DOHH2 (cell line): ENCODE measurements at regions not wholly inside any gene's neighbourhood (a gene's known extent, or its start where the extent isn't known, plus 50 kb on each side); places are given as distances from the start of the nearest gene placed in this dataset.

Source experiments
- H3F3A ChIP-seq: fragments of 200-600 bp; sonication (generic), shearing (Covaris generic); 2 replicates; pipeline ENCODE4 v1.6.0; 2016; ENCODE audit warnings: antibody characterized with exemption, mild to moderate bottlenecking; ENCODE audit not compliant: control insufficient read depth, insufficient read depth
- H3K27ac ChIP-seq: fragments of 200-600 bp; sonication (generic); 2 replicates; pipeline ENCODE4 v1.5.1; 2014; ENCODE audit warnings: low read depth, mild to moderate bottlenecking, low read length, moderate library complexity
- H3K27me3 ChIP-seq: fragments of 200-600 bp; sonication (generic); 2 replicates; pipeline ENCODE4 v1.6.1; 2014; ENCODE audit warnings: mild to moderate bottlenecking, low read length, mixed read lengths; ENCODE audit not compliant: control insufficient read depth
- H3K36me3 ChIP-seq: fragments of 200-600 bp; sonication (generic); 2 replicates; pipeline ENCODE4 v1.6.1; 2014; ENCODE audit warnings: mild to moderate bottlenecking, low read length, moderate library complexity, mixed read lengths; ENCODE audit not compliant: control insufficient read depth
- H3K4me1 ChIP-seq: fragments of 200-600 bp; sonication (generic); 2 replicates; pipeline ENCODE4 v1.6.1; 2014; ENCODE audit warnings: mild to moderate bottlenecking, low read length, mixed read lengths; ENCODE audit not compliant: control insufficient read depth
- H3K4me2 ChIP-seq: fragments of 200-600 bp; sonication (generic); 2 replicates; pipeline ENCODE4 v1.6.0; 2014; ENCODE audit warnings: mild to moderate bottlenecking, low read length, moderate library complexity
- H3K4me3 ChIP-seq: fragments of 200-600 bp; sonication (generic); 2 replicates; pipeline ENCODE4 v1.5.1; 2014; ENCODE audit warnings: mild to moderate bottlenecking, low read length, mixed read lengths
- H3K79me2 ChIP-seq: fragments of 200-600 bp; sonication (generic); 2 replicates; pipeline ENCODE4 v1.6.1; 2014; ENCODE audit warnings: mild to moderate bottlenecking, low read length, mixed read lengths; ENCODE audit not compliant: control insufficient read depth
- H3K9me2 ChIP-seq: fragments of 200-600 bp; sonication (generic); replicated peaks from 2 replicates; pipeline ENCODE4 v1.6.1; 2014; ENCODE audit warnings: mild to moderate bottlenecking, low read length, mixed read lengths; ENCODE audit not compliant: control insufficient read depth
- H3K9me3 ChIP-seq: fragments of 200-600 bp; sonication (generic); 2 replicates; pipeline ENCODE4 v1.6.1; 2014; ENCODE audit warnings: antibody characterized with exemption, low read length, mixed read lengths; ENCODE audit not compliant: control insufficient read depth, insufficient read depth
- H4K20me1 ChIP-seq: fragments of 200-600 bp; sonication (generic); 2 replicates; pipeline ENCODE4 v1.6.0; 2014; ENCODE audit warnings: low read depth, mild to moderate bottlenecking, antibody characterized with exemption, low read length, moderate library complexity; ENCODE audit not compliant: control insufficient read depth, insufficient read depth
- CTCF ChIP-seq: fragments of 200-600 bp; sonication (generic); IDR thresholded peaks from one replicate; pipeline ENCODE4 v1.5.1; 2014; ENCODE audit warnings: antibody characterized with exemption, mild to moderate bottlenecking, low read depth, low read length; ENCODE audit not compliant: poor library complexity, severe bottlenecking
- EZH2phosphoT487 ChIP-seq: fragments of 200-600 bp; sonication (generic); IDR thresholded peaks from 2 replicates; pipeline ENCODE4 v1.6.1; 2017; ENCODE audit warnings: borderline replicate concordance, mild to moderate bottlenecking, antibody characterized with exemption, low read length, moderate library complexity, mixed read lengths

GRCh38 chr3:86168512-86168911 lies 822.4 kb downstream of the VGLL3 start:
- Histone ChIP-seq H3K27me3 (no peaks in the 10 kb centered on the region), H3K27ac (no peak overlapping the region), H3K4me1 (no peaks in the 10 kb centered on the region), H3K4me3 (no peak overlapping the region), H4K20me1 (no peaks in the 10 kb centered on the region), H3K79me2 (no peaks in the 10 kb centered on the region), H3K9me2 (no peaks in the 10 kb centered on the region), H3F3A (no peaks in the 10 kb centered on the region), H3K9me3 (no peaks in the 10 kb centered on the region), H3K36me3 (no peaks in the 10 kb centered on the region), H3K4me2 (no peak overlapping the region)
- no peak for TF ChIP-seq CTCF
- TF ChIP-seq EZH2phosphoT487: no peak

GRCh38 chr3:86162521-86162920 lies 828.4 kb downstream of the VGLL3 start:
- H3K79me2 ChIP-seq: no peaks in the 10 kb centered on the region

GRCh38 chr3:86161493-86161892 lies 829.5 kb downstream of the VGLL3 start:
- H3K27ac ChIP-seq: no peak overlapping the region
- H3K27me3 ChIP-seq: no peaks in the 10 kb centered on the region
- no peak overlapping the region for H3K4me2 ChIP-seq
- no peaks in the 10 kb centered on the region for H4K20me1 ChIP-seq
- H3K36me3 ChIP-seq: no peaks in the 10 kb centered on the region
- no peaks in the 10 kb centered on the region for H3K9me2 ChIP-seq
- H3K79me2 ChIP-seq: no peaks in the 10 kb centered on the region
- no peaks in the 10 kb centered on the region for H3F3A ChIP-seq
- no peak overlapping the region for H3K4me3 ChIP-seq
- H3K9me3 ChIP-seq: no peaks in the 10 kb centered on the region
- no peaks in the 10 kb centered on the region for H3K4me1 ChIP-seq
- TF ChIP-seq EZH2phosphoT487: no peak
- TF ChIP-seq CTCF: no peak

More at GRCh38 chr3:86162521-86162920, 828.4 kb downstream of the VGLL3 start:
- Histone ChIP-seq H3K27me3 (no peaks in the 10 kb centered on the region), H3K4me3 (no peak overlapping the region), H3K9me2 (no peaks in the 10 kb centered on the region), H3K9me3 (no peaks in the 10 kb centered on the region), H3K27ac (no peak overlapping the region), H3K36me3 (no peaks in the 10 kb centered on the region), H3K4me1 (no peaks in the 10 kb centered on the region), H3K4me2 (no peak overlapping the region), H3F3A (no peaks in the 10 kb centered on the region), H4K20me1 (no peaks in the 10 kb centered on the region)
- no peak for TF ChIP-seq EZH2phosphoT487

- no peak for TF ChIP-seq EZH2phosphoT487
- no peak for TF ChIP-seq CTCF
- no peak overlapping the region for H3K4me3 ChIP-seq
- no peaks in the 10 kb centered on the region for H3K9me3 ChIP-seq
- H4K20me1 ChIP-seq: no peaks in the 10 kb centered on the region
- H3K9me2 ChIP-seq: no peaks in the 10 kb centered on the region
- no peaks in the 10 kb centered on the region for H3F3A ChIP-seq
- no peaks in the 10 kb centered on the region for H3K79me2 ChIP-seq
- no peaks in the 10 kb centered on the region for H3K27me3 ChIP-seq
- H3K36me3 ChIP-seq: no peaks in the 10 kb centered on the region
- no peaks in the 10 kb centered on the region for H3K4me1 ChIP-seq
- H3K27ac ChIP-seq: no peak overlapping the region
- no peak overlapping the region for H3K4me2 ChIP-seq
Measured at GRCh38 chr3:86152620-86153019, 838.3 kb downstream of the VGLL3 start.
